ENCODE measurements at regions not wholly inside any gene's neighbourhood (a gene's known extent, or its start where the extent isn't known, plus 50 kb on each side); places are given as distances from the start of the nearest gene placed in this dataset.

DNA sequence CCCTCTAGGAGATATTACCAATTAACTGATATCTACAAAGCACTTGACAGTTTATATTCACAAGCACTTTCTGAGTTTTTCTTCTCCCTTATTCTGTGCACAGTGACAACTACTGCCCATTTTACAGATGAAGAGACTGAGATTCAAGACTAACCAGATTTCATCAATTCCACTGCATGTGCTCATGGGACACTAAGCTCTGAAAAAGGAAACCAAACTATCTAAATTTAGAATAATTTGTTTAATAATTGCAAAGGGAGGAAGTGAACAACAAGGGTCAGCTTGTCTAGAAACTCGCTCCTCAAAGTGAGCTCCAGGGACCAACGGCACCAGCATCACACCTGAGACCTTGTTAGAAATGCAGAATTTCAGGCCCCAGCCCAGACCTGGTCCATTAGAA is 50.8 kb upstream of the MYLIP start:
- H3K27ac Mint-ChIP-seq = no peak overlapping the region
- H3K27me3 Mint-ChIP-seq = no peaks in the 10 kb centered on the region
- no peaks in the 10 kb centered on the region for H3K9me3 Mint-ChIP-seq
- no peak overlapping the region for H3K4me3 Mint-ChIP-seq
- H3K36me3 Mint-ChIP-seq = no peaks in the 10 kb centered on the region
- H3K4me1 Mint-ChIP-seq = no peaks in the 10 kb centered on the region

DNA sequence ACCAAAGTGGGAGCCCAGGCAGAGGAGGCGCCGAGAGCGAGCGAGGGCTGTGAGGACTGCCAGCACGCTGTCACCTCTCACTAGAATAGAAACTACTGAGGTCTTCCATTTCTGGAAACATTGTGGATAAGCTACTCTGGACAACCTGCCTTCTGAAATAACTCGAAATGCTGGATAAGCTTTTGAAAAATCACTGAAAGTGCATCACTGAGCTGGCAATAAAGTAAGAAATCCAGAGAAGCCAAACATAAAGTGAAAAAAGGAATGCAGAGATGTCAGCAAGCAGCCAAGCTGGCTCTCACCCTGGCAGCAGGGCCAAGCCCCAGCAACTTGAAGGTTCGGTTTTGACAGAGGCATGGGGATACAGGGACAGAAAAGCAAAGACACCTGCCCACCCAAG is 59.2 kb upstream of the MYLIP start:
- H3K9me3 Mint-ChIP-seq = no peaks in the 10 kb centered on the region
- no peak overlapping the region for H3K27ac Mint-ChIP-seq
- no peak overlapping the region for H3K4me3 Mint-ChIP-seq
- no peaks in the 10 kb centered on the region for H3K27me3 Mint-ChIP-seq
- no peaks in the 10 kb centered on the region for H3K4me1 Mint-ChIP-seq
- peaks cover 1% of the 10 kb centered on the region for H3K36me3 Mint-ChIP-seq

DNA sequence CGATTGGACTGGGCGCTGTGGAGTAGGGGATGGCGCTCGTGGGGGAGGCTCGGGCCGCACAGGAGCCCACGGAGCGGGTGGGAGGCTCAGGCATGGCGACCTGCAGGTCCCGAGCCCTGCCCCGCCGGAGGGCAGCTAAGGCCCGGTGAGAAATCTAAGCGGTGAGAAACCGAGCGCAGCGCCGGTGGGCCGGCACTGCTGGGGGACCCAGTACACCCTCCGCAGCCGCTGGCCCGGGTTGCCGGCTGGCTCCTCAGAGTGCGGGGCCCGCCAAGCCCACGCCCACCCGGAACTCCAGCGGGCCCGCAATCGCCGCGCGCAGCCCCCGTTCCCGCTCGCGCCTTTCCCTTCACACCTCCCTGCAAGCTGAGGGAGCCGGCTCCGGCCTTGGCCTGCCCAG is 59.7 kb upstream of the MYLIP start:
- Mint-ChIP-seq H3K36me3 (peaks cover 1% of the 10 kb centered on the region), H3K9me3 (no peaks in the 10 kb centered on the region), H3K4me1 (no peaks in the 10 kb centered on the region), H3K27me3 (no peaks in the 10 kb centered on the region), H3K27ac (no peak overlapping the region), H3K4me3 (no peak overlapping the region)

DNA sequence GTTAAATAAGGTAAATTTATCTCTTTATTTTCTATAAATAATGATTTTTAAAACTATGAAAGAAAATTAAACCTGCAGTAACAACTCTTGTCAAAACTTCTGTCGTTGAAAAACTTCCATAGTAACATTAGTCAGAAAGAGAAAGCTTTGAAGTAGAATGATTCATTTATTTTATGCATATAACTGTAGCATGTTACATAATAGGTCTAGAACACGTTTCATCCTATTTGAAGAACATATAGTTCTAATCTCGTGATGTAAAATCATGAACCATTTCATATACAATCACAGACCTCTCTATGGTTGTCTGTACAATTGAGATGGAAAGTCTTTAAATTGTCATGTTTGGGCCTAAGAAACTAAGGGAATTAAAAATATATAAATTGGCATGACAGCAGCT is 61.3 kb upstream of the MYLIP start:
- H3K4me3 Mint-ChIP-seq = no peak overlapping the region
- peaks cover 1% of the 10 kb centered on the region for H3K36me3 Mint-ChIP-seq
- H3K9me3 Mint-ChIP-seq = no peaks in the 10 kb centered on the region
- no peaks in the 10 kb centered on the region for H3K4me1 Mint-ChIP-seq
- H3K27ac Mint-ChIP-seq = no peak overlapping the region
- no peaks in the 10 kb centered on the region for H3K27me3 Mint-ChIP-seq

DNA sequence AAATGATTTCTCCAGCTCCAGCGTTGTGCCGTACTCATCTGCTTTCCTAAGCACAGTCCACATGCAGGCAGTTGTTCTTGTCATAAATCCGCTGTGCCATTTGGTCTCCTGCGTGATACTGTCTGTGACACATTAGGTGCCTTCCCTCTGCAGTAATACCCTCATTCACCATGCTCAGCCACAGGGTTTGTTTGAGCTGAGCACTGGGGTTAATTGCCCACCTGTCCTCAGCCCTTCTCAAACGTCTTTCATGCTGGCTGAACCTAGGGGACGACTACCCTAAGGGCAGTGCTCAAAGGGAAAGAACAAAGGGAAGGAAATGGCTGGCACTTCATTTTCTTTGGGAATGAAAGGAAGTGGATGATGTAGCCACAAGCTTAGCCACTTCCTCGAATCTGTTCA is 64.2 kb upstream of the MYLIP start:
- Mint-ChIP-seq H3K9me3 (no peaks in the 10 kb centered on the region), H3K36me3 (peaks cover 1% of the 10 kb centered on the region), H3K4me3 (no peak overlapping the region), H3K27ac (no peak overlapping the region), H3K27me3 (no peaks in the 10 kb centered on the region), H3K4me1 (no peaks in the 10 kb centered on the region)

DNA sequence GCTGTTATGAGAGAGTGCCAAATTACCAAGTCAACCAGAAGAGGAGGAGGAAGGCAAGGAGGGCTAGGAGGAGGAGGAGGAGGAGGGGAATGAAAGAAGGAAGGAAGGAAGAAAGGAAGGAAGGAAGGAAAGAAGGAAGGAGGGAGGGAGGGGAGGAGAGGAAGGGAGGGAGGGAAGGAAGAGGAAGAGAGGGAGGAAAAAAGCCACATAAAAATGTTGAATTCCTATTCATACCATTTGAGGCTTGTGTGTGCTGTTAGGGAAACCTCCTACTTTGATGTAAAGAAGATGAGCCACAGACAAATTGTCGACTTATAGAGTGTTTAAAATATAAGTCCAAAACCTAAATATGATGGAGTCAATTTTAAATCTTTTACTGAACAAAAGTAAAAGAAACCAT is 65.3 kb upstream of the MYLIP start:
- Mint-ChIP-seq H3K4me1 (no peaks in the 10 kb centered on the region), H3K4me3 (no peak overlapping the region)

DNA sequence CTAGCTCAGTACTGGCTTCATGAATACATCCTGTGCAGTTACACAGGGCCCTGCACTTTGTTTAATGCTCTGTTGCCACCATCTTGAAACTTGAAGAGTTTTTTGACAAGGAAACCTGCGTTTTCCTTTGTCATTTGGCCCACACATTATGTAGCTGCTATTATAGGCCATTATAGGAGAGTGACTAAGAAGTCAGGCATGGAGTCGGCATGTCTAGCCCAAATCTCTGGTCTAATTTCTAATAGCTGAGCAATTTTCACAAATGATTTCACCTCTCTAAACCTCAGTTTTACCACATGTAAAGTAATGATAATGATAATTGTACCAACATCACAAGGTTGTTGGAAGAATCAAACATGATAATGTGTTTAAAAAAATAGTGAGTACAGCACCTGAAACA is 67.1 kb upstream of the MYLIP start:
- no peaks in the 10 kb centered on the region for H3K27me3 Mint-ChIP-seq
- no peak overlapping the region for H3K27ac Mint-ChIP-seq

More for the DNA sequence above, 65.3 kb upstream of the MYLIP start:
- Mint-ChIP-seq H3K27me3 (no peaks in the 10 kb centered on the region), H3K27ac (no peak overlapping the region), H3K36me3 (peaks cover 1% of the 10 kb centered on the region), H3K9me3 (no peaks in the 10 kb centered on the region)

DNA sequence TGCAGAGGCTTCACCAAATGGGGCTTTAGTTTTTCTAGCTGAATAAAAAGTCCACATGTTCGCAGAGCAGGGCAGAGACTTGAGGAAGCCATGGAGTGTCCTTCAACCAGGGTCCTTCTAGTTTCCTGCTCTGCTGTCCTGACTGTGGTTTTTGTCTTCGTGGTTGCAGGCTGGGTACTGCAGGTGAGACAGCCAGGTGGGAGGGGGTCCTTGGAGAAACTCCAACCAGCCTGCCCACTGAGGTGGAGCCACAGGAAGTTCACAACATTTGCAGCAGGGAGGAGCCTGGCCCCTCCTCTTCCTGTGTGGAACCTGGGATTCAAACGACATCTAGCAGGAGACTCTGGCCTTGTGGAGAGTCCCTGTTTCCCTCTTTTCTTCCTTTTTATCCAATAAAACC is 68.8 kb upstream of the MYLIP start:
- Mint-ChIP-seq H3K4me1 (no peaks in the 10 kb centered on the region), H3K9me3 (no peaks in the 10 kb centered on the region), H3K27ac (no peak overlapping the region), H3K4me3 (no peak overlapping the region), H3K27me3 (no peaks in the 10 kb centered on the region), H3K36me3 (peaks cover under 1% of the 10 kb centered on the region)

More for the DNA sequence above, 67.1 kb upstream of the MYLIP start:
- Mint-ChIP-seq H3K36me3 (peaks cover 1% of the 10 kb centered on the region), H3K9me3 (no peaks in the 10 kb centered on the region), H3K4me3 (no peak overlapping the region), H3K4me1 (no peaks in the 10 kb centered on the region)

DNA sequence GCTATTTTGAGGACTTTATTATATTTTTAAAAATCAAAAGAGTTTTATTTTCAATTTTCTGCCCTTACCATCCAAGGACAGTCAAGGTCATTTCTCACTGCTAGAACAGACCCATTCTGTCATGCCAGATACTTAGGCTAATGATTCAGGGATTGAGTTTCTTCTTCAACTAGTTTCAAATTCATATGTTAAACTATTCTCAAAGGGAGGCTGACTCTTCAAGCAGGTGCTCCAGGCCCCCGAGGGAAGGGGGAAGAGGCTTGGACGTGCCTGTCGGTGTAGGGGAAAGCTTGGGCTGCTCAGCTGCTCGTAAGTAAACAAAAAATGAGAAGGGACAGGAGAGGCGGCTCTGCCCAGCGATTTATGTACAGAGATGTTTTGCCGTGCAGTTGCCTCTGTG is 69.4 kb upstream of the MYLIP start:
- no peak overlapping the region for H3K27ac Mint-ChIP-seq
- no peak overlapping the region for H3K4me3 Mint-ChIP-seq
- no peaks in the 10 kb centered on the region for H3K4me1 Mint-ChIP-seq
- H3K36me3 Mint-ChIP-seq = no peaks in the 10 kb centered on the region
- no peaks in the 10 kb centered on the region for H3K27me3 Mint-ChIP-seq
- H3K9me3 Mint-ChIP-seq = no peaks in the 10 kb centered on the region

DNA sequence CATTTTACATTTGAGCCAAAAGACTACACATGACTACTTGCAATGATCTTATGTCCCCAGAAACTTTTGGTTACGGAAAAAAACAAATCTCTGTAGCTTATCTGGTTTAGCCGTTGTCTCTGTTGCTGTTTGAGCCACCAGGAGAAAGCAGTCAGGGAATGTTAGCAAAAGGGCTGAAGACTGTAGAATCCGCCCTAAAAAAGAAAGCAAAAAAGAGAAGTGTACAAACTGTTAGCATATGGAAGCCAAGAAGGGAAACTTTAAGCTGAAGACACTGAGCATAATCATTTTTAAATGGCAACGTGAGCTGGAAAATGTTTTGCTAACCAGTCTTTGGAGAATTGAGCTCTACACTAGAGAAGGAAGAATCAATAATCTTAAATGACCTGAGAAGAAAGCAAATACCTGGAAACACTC is 69.9 kb upstream of the MYLIP start:
- Mint-ChIP-seq H3K9me3 (no peaks in the 10 kb centered on the region), H3K4me3 (no peak overlapping the region)

DNA sequence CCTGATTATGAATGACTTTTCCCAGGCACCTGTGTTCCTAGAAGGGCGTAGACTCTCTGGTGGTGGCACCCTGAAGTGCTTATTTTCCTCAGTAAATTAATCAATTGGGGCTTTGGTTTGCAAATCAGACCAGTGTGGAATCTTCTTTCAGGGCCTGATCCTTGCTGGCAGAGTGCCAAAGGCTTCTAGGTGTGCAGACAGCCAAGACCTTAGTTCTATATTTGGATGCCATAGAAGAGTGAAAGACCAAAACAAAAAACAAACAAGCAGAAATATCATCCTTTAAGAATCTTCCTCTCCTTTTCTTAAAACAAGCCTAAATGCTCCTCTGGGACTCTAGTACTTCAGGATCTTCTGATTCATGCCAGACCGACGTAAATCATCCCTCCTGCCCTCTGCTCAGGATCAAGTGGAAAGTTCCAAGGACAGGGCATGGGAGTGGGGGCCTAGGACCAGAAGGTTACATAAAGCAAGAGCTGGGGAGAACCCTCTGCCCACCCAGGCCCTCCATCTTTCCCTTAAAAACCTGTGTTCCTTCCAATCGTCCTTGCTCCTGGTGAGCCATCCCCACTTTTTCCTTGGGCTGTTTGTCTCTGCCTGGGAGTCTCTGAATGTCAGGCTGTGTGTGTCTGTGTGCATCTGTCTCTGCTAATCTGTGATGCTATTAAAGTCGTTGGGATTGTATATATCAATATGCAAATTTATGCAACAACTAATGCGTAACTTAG is 70.5 kb upstream of the MYLIP start:
- no peaks in the 10 kb centered on the region for H3K36me3 Mint-ChIP-seq
- H3K27me3 Mint-ChIP-seq = no peaks in the 10 kb centered on the region
- H3K27ac Mint-ChIP-seq = peak overlapping the region; percentile 13
- H3K4me1 Mint-ChIP-seq = no peaks in the 10 kb centered on the region
- no peaks in the 10 kb centered on the region for H3K9me3 Mint-ChIP-seq
- no peak overlapping the region for H3K4me3 Mint-ChIP-seq

More for the DNA sequence above, 69.9 kb upstream of the MYLIP start:
- Mint-ChIP-seq H3K4me1 (no peaks in the 10 kb centered on the region), H3K36me3 (no peaks in the 10 kb centered on the region), H3K27ac (no peak overlapping the region), H3K27me3 (no peaks in the 10 kb centered on the region)

DNA sequence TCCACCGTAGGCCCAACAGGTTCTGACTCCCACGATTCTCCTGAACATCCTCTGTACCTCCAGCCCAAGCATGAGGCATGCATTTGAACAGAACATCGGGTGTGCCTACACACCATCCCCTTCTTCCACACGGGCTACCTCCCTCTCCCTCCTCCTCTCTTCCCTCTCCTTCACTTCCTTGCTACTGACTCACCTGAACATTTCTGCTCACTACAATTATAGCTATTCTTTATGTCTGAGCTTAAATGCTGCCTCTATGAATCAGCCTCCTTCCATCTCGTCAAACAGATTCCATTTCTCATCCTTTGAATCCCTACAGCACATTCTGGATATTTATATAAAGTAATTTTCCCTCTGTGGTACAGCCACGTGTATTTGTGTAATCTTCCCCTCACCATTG is 71.4 kb upstream of the MYLIP start:
- Mint-ChIP-seq H3K4me3 (no peak overlapping the region), H3K27ac (peak overlapping the region; percentile 57), H3K36me3 (no peaks in the 10 kb centered on the region), H3K4me1 (no peaks in the 10 kb centered on the region), H3K9me3 (no peaks in the 10 kb centered on the region), H3K27me3 (no peaks in the 10 kb centered on the region)

DNA sequence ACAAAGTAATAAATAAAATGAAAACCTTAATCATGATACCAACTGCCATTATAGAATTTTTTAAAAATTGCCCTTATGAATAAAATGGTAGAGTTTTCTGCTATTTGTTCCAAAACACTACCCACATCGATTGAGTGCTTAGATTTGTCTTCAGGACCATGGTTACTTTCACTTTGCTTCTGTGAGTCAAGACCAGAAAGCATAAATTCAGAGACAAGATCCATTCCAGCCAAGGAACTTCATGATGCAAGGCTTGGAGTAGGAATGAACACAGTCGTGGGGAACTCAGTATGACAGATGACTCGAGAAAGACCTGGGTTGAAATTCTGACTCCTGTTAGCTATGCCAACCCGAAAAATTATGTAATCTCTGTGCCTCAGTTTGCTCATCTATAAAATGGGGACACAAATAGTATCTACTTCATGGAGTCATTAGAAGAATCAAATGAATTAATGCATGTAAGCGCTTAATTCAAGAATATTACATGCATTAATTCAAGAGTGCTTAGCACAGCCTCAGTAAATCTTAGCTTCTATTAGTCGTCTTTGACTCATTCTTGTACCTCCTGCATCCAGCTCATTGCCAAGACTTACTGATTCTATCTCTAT is 72.5 kb upstream of the MYLIP start:
- Mint-ChIP-seq H3K36me3 (no peaks in the 10 kb centered on the region), H3K9me3 (no peaks in the 10 kb centered on the region), H3K4me1 (no peaks in the 10 kb centered on the region), H3K4me3 (no peak overlapping the region), H3K27ac (no peak overlapping the region), H3K27me3 (no peaks in the 10 kb centered on the region)

DNA sequence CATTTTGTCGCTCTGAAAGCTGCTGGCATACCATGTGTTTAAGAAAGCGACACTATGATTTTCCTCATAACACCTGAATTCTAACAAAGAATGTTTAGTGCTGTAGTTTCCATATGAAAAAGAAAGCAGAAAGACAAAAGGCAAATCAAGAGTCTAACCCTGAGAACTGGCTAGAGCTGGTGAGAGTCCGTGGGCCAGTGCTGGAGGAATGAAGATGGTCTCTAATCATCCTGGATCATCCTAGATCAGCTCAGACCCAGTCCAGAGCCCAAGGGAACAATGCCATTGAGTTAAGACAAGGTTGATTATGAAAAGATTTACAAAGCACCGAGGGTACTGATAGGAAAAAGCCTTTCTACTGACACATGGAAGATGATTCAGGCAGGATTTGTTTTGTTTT is 73.0 kb upstream of the MYLIP start:
- Mint-ChIP-seq H3K27me3 (no peaks in the 10 kb centered on the region), H3K4me1 (no peaks in the 10 kb centered on the region), H3K4me3 (no peak overlapping the region), H3K9me3 (no peaks in the 10 kb centered on the region), H3K27ac (no peak overlapping the region), H3K36me3 (no peaks in the 10 kb centered on the region)

DNA sequence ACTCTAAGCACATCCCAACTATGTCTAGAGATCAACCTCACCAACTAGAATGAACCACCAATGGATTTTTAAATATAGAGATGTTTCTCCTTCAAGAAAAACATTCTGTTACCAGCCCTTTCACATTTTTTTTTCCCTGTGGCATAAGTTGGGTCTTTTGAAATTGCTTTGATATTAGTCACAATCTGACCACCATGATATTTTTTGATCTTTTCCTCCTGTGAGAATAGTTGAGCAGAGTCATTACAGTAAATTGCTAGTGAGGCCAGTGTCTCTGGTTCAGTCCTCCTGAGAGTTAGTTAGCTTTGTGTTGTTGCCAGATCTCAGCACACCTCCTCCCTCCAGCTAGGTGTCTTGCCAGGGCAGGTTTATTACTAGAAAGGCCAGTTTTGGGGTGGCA is 79.7 kb upstream of the MYLIP start:
- no peaks in the 10 kb centered on the region for H3K36me3 Mint-ChIP-seq
- H3K9me3 Mint-ChIP-seq = no peaks in the 10 kb centered on the region
- no peak overlapping the region for H3K4me3 Mint-ChIP-seq
- no peak overlapping the region for H3K27ac Mint-ChIP-seq
- H3K27me3 Mint-ChIP-seq = peaks cover 2% of the 10 kb centered on the region
- H3K4me1 Mint-ChIP-seq = no peaks in the 10 kb centered on the region

DNA sequence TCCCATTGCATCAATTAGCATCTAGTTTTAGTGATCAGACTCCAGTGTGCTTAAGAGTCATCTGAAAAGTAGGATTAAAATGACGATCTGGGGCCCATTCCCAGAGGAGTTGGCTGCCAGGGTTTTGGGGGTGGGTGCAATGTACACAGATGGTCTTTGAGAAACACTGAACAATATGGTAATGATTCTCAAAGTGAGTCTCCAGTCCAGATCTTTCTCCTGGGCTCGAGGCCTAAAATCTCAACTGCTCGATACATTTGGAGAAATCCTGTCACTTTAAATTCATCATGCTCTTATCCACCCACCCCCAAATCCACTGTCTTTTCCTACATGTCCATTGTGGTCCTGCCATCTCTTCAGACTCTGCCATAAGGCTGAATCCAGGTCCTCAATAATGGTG is 80.7 kb upstream of the MYLIP start:
- Mint-ChIP-seq H3K4me3 (no peak overlapping the region), H3K36me3 (no peaks in the 10 kb centered on the region), H3K9me3 (no peaks in the 10 kb centered on the region), H3K4me1 (no peaks in the 10 kb centered on the region), H3K27ac (no peak overlapping the region), H3K27me3 (peaks cover 2% of the 10 kb centered on the region)

Data from activated naive CD4-positive, alpha-beta T cell treated with anti-CD3 and anti-CD28 coated beads, Interleukin-2, amount 50 U/mL, for 24 hours (primary cell).